CD4-positive, alpha-beta T cell (primary cell): ENCODE measurements at regions not wholly inside any gene's neighbourhood (a gene's known extent, or its start where the extent isn't known, plus 50 kb on each side); places are given as distances from the start of the nearest gene placed in this dataset.

Experiments
- ATAC-seq: fragments of 200-7000 bp; cut with Tn5 transposase; one replicate; pipeline ENCODE4 v1.10.0; 2022; ENCODE audit warnings: mild to moderate bottlenecking; ENCODE audit not compliant: poor library complexity
- CTCF ChIA-PET: fragments of 350-600 bp; sonication (Branson Sonifier 250); formaldehyde crosslinking; loops from one replicate; lab custom pipeline; 2021; ENCODE audit warnings: antibody characterized with exemption, inconsistent platforms; lab: Charles Lee
- POLR2A ChIA-PET: fragments of 350-600 bp; sonication (Branson Sonifier 250); formaldehyde crosslinking; loops from one replicate; lab custom pipeline; 2021; ENCODE audit warnings: antibody characterized with exemption, inconsistent platforms; lab: Charles Lee
- DNase-seq, 14 experiments: peaks; one replicate each; pipeline ENCODE4 v3.0.0-alpha.2; 2013 to 2020; ENCODE audit warnings: mixed read lengths in 2 of 14
- H3K27ac ChIP-seq, 2 donors: one replicate each; pipeline versions ENCODE4 v1.5.1 to v1.7.0; 2013; ENCODE audit warnings: low read length in 2 of 2, low read depth in 1 of 2, mild to moderate bottlenecking in 1 of 2
- H3K27me3 ChIP-seq, 2 experiments: 1 replicate in 1 of 2; 2 replicates in 1 of 2; pipeline versions ENCODE4 v1.6.1 to v1.7.0; 2013; ENCODE audit warnings: low read length in 2 of 2, control low read depth in 1 of 2, mild to moderate bottlenecking in 1 of 2, moderate library complexity in 1 of 2; ENCODE audit not compliant: insufficient read depth in 2 of 2, control insufficient read depth in 1 of 2
- H3K36me3 ChIP-seq: one replicate; pipeline ENCODE4 v1.6.1; 2013; ENCODE audit warnings: low read length, control low read depth; ENCODE audit not compliant: insufficient read depth
- H3K4me1 ChIP-seq: one replicate; pipeline ENCODE4 v1.6.1; 2013; ENCODE audit warnings: low read length, control low read depth; ENCODE audit not compliant: insufficient read depth
- H3K4me3 ChIP-seq: one replicate; pipeline ENCODE4 v1.5.1; 2013; ENCODE audit warnings: mild to moderate bottlenecking, low read length, moderate library complexity
- H3K9me3 ChIP-seq, 2 experiments: 1 replicate in 1 of 2; 2 replicates in 1 of 2; pipeline versions ENCODE4 v1.6.1 to v1.7.0; 2013; ENCODE audit warnings: low read length in 2 of 2, mild to moderate bottlenecking in 2 of 2, control low read depth in 1 of 2, moderate library complexity in 1 of 2; ENCODE audit not compliant: control insufficient read depth in 1 of 2, insufficient read depth in 1 of 2
- H3K27ac Mint-ChIP-seq: one replicate; pipeline ENCODE4 v1.8.0; 2020; ENCODE audit warnings: mixed read lengths
- H3K27me3 Mint-ChIP-seq: one replicate; pipeline ENCODE4 v1.8.0; 2021; ENCODE audit warnings: mixed read lengths
- H3K36me3 Mint-ChIP-seq: one replicate; pipeline ENCODE4 v1.8.0; 2021; ENCODE audit warnings: low read depth, mixed read lengths
- H3K4me1 Mint-ChIP-seq: one replicate; pipeline ENCODE4 v1.8.0; 2021; ENCODE audit warnings: low read depth, mixed read lengths
- H3K4me3 Mint-ChIP-seq: one replicate; pipeline ENCODE4 v1.8.0; 2020; ENCODE audit warnings: mild to moderate bottlenecking, mixed read lengths
- H3K9me3 Mint-ChIP-seq: one replicate; pipeline ENCODE4 v1.8.0; 2020; ENCODE audit warnings: mixed read lengths
- intact Hi-C, 2 experiments: fragments of 100-400 bp; cut with DNase I in 1 of 2; cut with micrococcal nuclease in 1 of 2; formaldehyde crosslinking; loops; one replicate each; pipeline versions ENCODE4 v1.15.1 to v1.9.0; 2023 to 2025; cut with DNase I, micrococcal nuclease
- TF ChIP-seq, protein P1 (sequence below): fragments of 200-600 bp; IDR thresholded peaks from one replicate; pipeline ENCODE4 v1.8.0; 2022; ENCODE audit warnings: antibody characterized with exemption, mild to moderate bottlenecking

DNA sequence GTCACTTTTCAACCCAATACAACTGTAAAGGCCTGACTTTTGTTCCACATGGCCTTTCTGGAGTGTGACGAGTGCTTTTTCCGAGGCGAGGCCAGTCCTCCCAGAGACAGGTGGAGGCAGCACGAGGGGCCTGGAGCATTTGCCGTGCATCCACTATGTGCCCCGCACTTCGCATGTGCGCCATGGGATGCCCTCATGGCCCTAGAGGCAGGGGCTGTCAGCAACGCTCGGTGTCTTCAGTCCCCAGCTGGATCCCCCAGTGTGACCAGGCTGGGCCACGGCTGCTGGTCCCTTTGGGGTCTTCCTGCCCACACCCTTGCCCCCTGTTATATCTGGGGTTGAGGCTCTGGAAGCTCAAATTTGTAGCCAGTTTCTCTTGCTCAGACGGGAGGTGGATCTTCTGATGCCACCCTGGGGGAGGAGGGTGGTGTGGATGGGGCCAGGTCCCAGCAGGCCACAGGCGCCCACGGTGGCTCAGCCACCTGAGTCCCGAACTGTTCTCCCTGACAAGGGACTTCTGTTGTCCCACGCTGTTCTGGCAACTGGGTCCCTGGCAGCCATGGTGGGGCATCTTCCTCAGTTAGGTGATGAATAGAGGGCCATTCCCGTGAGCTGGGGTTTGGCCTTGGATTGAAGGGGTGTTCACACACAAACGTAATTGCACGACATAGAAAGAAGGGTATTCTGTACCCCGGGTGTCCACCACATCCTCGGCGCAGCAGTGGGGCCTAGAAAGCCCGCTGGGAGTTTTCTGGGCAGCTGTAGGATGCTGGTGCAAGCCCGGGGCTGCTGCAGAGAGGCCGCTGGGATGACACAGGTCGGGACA is 100.9 kb downstream of the CTTN start:
- H3K27me3 ChIP-seq: no peaks in the 10 kb centered on the region
- Mint-ChIP-seq H3K36me3 (no peaks in the 10 kb centered on the region), H3K4me1 (no peaks in the 10 kb centered on the region), H3K27ac (no peak overlapping the region), H3K27me3 (no peaks in the 10 kb centered on the region), H3K9me3 (no peaks in the 10 kb centered on the region), H3K4me3 (no peak overlapping the region)
- no peak for DNase-seq
- no peaks in the 10 kb centered on the region for H3K36me3 ChIP-seq
- ChIA-PET CTCF (no interaction called here), POLR2A (no interaction called here)
- no peak for ATAC-seq
- intact Hi-C loops: no loop called here
- no peaks in the 10 kb centered on the region for H3K9me3 ChIP-seq
- no peak overlapping the region for H3K27ac ChIP-seq
- no peaks in the 10 kb centered on the region for H3K4me1 ChIP-seq
- H3K4me3 ChIP-seq: no peak overlapping the region
- TF ChIP-seq, protein P1, sequence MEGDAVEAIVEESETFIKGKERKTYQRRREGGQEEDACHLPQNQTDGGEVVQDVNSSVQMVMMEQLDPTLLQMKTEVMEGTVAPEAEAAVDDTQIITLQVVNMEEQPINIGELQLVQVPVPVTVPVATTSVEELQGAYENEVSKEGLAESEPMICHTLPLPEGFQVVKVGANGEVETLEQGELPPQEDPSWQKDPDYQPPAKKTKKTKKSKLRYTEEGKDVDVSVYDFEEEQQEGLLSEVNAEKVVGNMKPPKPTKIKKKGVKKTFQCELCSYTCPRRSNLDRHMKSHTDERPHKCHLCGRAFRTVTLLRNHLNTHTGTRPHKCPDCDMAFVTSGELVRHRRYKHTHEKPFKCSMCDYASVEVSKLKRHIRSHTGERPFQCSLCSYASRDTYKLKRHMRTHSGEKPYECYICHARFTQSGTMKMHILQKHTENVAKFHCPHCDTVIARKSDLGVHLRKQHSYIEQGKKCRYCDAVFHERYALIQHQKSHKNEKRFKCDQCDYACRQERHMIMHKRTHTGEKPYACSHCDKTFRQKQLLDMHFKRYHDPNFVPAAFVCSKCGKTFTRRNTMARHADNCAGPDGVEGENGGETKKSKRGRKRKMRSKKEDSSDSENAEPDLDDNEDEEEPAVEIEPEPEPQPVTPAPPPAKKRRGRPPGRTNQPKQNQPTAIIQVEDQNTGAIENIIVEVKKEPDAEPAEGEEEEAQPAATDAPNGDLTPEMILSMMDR: no peak

DNA sequence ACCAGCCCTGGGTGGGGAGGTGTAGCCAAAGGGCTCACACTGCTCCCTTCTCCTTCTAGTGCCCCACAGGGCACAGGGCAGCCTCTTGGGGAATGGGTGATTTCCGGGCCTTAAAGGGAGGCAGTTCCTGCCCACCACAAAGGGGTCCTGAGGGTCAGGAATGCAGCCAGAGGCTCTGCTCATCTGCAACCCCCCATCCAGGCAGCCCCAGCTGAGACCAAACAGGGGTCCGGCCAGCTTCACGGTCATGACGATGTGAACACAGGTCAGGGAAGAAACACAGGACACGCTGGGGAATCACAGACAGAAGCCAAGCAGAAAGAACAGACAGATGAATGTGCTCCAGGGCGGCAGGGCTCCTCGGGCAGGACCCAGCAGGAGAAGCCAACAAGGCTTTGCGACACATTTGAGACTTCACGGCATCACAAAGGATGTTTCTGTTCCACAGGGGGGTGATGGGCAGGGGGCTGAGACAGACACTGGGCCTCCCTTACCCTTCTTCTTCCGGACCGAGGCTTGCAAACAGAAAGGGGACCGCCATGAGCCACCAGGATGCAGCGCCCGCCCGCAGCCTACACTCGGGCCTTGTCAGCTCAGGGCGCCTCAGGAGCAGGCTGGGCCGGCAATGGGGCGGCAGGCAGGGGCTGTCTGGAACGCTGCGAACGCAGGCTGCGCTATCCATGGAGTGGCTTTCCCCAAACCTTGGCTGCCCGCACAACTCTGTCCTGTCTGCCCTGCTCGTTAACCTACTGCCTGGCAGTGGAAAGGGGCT is 101.9 kb downstream of the CTTN start:
- H3K27ac ChIP-seq: no peak overlapping the region
- no peak overlapping the region for H3K4me3 ChIP-seq
- TF ChIP-seq, protein P1: no peak
- Mint-ChIP-seq H3K36me3 (no peaks in the 10 kb centered on the region), H3K27ac (no peak overlapping the region), H3K27me3 (peaks cover 5% of the 10 kb centered on the region), H3K9me3 (no peaks in the 10 kb centered on the region), H3K4me3 (no peak overlapping the region), H3K4me1 (no peaks in the 10 kb centered on the region)
- no peaks in the 10 kb centered on the region for H3K9me3 ChIP-seq
- CTCF ChIA-PET: no interaction called here
- no peaks in the 10 kb centered on the region for H3K36me3 ChIP-seq
- intact Hi-C loops: no loop called here
- ATAC-seq: no peak
- H3K4me1 ChIP-seq: no peaks in the 10 kb centered on the region
- POLR2A ChIA-PET: no interaction called here
- no peak for DNase-seq
- no peaks in the 10 kb centered on the region for H3K27me3 ChIP-seq

DNA sequence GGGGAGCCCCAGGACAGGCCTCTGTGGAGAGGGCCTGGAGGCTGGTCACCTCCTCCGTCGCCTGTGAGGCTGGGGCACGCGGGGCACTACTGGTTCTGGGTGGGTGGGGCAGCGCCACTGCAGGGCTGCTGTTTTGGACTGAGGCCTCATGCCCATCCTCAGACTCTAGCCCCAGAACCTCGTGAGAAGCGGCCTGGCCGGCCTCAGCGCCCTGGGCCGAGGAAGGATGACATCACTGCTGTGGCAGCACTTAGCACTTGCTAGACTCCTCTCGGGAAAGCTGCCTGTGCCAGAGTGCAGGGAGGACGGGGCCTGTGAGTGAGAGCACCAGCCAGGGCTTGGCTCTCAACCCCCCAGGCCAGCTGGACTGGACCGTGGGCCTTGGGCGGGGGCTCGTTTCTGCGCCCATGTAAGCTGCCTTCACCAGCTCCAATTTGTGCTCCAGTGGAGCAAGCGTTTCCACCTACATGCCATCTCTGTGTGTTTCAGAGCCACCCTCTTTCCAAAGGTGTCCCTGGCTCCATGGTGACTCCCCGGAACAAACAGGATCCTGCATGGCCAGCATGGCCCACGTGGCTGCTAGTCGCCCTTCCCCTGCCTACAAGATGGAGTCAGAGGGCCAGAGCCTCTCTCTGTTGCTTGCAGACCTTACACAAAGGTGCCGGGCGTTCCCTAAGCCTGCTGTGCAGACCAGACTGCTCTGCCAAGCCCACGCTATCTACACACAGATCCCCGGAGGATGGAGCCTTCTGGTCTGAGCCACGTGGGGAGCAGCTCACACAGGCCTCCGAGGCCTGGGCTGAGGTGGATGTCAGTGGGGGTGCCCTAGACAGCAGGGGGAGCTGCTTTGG is 102.9 kb downstream of the CTTN start:
- TF ChIP-seq, protein P1: no peak
- Mint-ChIP-seq H3K4me3 (no peak overlapping the region), H3K9me3 (no peaks in the 10 kb centered on the region), H3K4me1 (no peaks in the 10 kb centered on the region), H3K27ac (no peak overlapping the region), H3K27me3 (peaks cover 5% of the 10 kb centered on the region), H3K36me3 (no peaks in the 10 kb centered on the region)
- no peaks in the 10 kb centered on the region for H3K27me3 ChIP-seq
- H3K36me3 ChIP-seq: no peaks in the 10 kb centered on the region
- no peak overlapping the region for H3K4me3 ChIP-seq
- POLR2A ChIA-PET: no interaction called here
- intact Hi-C loops: no loop called here
- CTCF ChIA-PET: no interaction called here
- H3K27ac ChIP-seq: no peak overlapping the region
- H3K4me1 ChIP-seq: no peaks in the 10 kb centered on the region
- no peaks in the 10 kb centered on the region for H3K9me3 ChIP-seq
- no peak for ATAC-seq
- no peak for DNase-seq
